Left renal cortex interstitium (tissue), 4 donors: ENCODE measurements at regions not wholly inside any gene's neighbourhood (a gene's known extent, or its start where the extent isn't known, plus 50 kb on each side); places are given as distances from the start of the nearest gene placed in this dataset.

ENCODE experiments used
- DNase-seq, 4 donors: peaks; one replicate each; pipeline ENCODE4 v3.0.0-alpha.2; 2013; ENCODE audit warnings: low read depth in 4 of 4, low spot score in 2 of 4, missing footprints in 1 of 4

DNA sequence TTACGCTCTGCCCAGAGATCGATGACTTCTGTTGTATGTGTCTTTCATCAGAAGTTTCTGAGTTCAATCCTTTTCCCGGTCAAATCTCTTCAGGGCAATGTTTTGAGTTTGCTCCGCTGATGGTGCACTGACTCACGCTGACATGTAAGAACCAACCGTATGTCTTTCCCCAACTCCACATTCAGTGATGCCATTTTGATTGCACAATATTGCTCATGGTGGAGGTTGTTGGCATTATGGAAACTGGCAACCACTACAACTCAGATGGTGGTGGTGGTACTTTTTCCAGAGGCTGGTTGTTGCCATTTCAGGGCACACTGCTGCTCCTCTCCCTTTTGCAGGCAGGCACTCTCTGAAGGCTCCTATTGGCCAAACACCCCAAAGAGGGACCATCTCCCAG, 751.5 kb downstream of the DCDC2C start:
- no peak for DNase-seq

DNA sequence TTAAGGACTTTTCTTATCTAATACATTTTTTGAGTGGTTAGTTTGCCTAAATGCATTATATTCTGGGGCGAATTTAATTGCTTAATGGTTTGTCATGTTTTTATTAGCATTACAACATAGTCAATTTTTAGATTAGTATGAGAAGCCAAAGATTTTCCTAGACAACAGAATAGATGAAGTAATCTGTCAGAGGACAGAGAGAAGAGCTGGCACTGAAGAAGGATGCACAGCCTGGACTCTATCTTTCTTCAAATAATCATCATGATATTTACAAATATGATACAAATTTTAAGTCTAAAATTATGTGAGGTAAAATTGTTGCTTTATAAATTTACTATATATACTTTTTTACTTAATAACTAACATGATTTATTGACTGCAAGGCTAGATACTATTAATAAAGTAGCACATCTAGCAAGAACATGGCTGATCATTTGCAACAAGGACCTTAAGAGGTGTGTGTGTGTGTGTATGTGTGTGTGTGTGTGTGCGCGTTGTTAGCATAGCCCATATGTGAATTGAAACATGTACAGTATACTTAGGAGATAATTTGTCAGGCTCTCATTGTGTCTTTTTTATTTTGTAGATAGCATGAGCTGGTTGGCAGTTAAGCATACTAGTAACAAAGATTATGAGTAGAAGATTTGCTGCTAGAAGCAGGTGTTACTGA, 752.2 kb downstream of the DCDC2C start:
- no peak for DNase-seq

DNA sequence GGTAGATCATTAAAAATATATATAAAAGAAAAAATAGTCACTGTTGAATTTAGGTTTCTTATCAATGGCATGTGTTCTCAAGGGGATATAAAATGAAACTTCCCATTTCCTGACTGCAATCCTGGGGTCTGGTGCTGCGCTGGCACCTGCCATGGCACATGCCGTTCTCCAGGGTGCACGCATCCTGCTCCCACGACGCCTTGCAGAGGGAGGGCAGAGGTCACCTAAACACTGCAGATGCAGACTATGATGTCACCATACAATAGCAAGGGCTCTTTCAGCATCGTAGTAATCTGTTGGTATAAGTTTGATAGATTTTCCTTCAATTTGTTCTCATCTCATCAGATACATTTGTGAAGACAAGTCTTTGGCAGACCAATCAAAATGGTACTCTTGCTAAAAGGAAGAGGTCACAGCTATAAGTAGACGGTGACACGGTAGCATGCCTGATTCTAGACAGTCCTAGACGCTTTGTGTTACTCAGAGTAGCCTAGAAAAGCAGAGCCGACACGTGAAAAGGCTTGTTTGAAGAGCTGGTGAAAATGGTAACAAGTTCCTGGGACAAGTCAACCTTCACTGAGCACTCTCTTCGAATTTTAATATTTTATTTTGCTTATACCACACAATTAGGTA, 761.4 kb downstream of the DCDC2C start:
- DNase-seq = no peak

- DNase-seq = no peak
Measured at GRCh38 chr2:4465671-4466070, 762.3 kb downstream of the DCDC2C start.

GRCh38 chr2:4475618-4476017, 772.2 kb downstream of the DCDC2C start:
- DNase-seq = no peak

GRCh38 chr2:4483050-4483449, 779.7 kb downstream of the DCDC2C start:
- no peak for DNase-seq

- DNase-seq = no peak
Measured at GRCh38 chr2:4486971-4487370, 783.6 kb downstream of the DCDC2C start.

GRCh38 chr2:4499316-4500030, 796.1 kb downstream of the DCDC2C start:
- DNase-seq = no peak

GRCh38 chr2:4501525-4501924, 798.1 kb downstream of the DCDC2C start:
- no peak for DNase-seq

- DNase-seq = no peak
Measured at GRCh38 chr2:4502230-4502843, 799.0 kb downstream of the DCDC2C start.

DNA sequence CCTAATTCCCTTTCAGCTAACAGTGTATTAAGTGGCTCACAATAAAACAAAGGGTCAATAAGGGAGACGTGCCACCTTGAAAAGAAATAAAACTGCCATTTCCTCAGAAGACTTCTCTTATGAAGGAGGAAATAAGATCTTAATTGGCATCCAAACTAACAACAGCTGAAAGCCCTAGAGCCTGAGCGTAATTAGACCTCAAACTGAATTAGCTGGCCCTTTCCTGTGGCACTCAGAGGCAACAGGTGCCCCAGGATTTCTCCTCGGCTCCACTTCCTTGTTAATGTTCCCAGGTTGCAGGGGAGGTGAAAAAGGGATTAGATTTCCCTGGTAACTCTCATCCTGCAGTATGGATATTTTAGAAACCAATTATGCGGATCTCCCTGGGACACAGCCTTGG, 804.3 kb downstream of the DCDC2C start:
- DNase-seq = no peak

- DNase-seq = no peak
Measured at GRCh38 chr2:4515871-4516761, 812.7 kb downstream of the DCDC2C start.

DNA sequence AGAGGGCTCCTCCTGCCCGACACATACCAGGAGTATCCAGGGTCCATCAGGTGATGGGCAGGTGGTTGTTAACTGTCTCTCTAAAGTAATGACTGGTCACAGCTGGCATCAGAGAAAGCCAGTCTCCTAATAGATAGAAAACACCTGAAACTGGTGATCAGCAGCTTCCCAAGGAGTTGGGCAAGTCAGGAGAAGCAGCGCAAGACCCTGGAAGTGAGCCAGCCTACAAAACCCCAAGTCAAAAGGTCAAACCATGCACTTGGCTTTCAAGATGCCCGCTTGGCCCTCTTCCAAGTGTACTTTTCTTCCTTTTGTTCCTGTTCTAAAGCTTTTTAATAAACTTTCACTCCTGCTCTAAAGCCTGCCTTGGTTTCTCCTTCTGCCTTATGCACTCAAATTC, 815.2 kb downstream of the DCDC2C start:
- no peak for DNase-seq

DNA sequence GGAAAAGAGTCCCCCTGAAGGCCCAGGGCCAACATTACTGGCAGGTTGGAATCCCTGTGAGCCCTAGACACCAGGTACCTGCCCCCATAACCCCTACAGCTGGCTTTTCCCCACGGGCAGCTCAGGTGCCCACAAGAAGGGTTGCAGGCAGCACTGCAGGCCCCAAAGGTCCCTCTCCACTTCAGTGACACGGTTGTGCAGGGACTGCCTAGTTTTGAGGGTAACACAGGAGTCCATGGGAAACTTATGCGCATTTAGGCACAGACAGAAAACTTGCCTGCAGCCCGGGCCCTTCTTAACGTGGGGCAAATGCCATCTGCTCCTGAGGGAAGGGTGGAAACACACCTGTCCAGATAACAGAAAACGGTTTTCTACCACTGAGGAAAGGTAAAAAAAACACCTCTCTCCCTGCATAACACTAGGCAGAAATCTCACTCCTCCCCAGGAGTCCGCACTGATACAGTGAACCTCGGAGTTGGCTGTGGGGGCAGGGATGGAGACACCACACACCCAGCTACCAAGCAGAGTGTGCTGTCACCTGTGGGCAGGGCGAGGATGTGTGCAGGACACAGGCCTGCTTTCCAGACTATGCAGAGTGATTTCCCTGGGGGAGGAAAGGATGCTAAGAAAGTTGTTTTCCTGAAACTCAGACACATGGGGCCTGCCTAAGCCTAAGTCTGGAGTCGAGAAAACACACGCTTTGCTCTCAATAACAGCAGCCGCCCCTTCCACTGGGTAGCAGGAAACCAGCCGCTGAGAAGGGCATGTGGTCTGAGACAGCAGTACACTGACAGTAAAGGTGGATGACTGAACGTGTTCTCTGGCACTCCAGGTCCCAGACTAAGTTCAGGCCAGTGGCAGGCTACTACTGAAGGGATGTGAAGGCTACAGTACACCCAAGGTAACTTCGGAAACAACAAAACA, 819.4 kb downstream of the DCDC2C start:
- DNase-seq = no peak

- DNase-seq = no peak
Measured at GRCh38 chr2:4527416-4527815, 824.0 kb downstream of the DCDC2C start.

DNA sequence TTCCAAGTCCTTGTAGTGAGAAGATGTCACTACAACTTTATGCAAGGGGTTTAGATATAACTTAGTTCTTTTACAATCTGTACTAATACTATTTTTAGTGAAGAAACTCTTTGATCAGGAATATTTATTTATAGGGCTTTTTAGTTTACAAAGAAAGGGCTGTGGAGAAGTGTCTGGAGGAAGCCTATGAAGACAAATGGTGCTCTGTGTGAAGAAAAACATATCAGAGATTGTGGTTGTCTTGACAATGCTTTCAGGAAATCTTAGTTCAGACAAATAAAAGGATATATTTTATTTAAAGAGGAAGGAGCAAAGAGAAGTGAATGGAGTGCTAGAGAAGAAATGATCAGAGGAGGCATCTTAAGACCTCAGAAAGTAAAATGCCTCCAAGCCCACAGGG, 824.9 kb downstream of the DCDC2C start:
- no peak for DNase-seq

GRCh38 chr2:4528773-4529172, 825.4 kb downstream of the DCDC2C start:
- no peak for DNase-seq

- no peak for DNase-seq
Measured at GRCh38 chr2:4529738-4530137, 826.4 kb downstream of the DCDC2C start.

DNA sequence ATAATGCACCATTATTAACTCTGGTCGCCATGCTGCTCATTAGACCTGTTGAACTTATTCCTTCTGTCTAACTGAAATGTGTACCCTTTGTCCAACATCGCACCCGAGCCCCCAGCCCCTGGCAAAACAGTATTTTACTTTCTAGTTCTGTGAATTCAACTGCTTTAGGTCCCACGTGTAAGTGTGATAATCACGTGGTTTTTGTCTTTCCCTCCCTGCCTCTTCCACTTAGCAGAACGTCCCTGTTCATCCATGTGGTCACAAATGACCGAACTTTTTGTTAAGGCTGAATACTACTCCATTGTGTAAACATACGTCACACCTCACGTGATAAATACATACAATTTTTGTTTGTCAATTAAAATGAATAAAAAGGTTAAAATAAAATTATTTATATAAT, 826.9 kb downstream of the DCDC2C start:
- no peak for DNase-seq

- DNase-seq = no peak
Measured at GRCh38 chr2:4533806-4534205, 830.4 kb downstream of the DCDC2C start.
